ENCODE measurements at regions not wholly inside any gene's neighbourhood (a gene's known extent, or its start where the extent isn't known, plus 50 kb on each side); places are given as distances from the start of the nearest gene placed in this dataset.

DNA sequence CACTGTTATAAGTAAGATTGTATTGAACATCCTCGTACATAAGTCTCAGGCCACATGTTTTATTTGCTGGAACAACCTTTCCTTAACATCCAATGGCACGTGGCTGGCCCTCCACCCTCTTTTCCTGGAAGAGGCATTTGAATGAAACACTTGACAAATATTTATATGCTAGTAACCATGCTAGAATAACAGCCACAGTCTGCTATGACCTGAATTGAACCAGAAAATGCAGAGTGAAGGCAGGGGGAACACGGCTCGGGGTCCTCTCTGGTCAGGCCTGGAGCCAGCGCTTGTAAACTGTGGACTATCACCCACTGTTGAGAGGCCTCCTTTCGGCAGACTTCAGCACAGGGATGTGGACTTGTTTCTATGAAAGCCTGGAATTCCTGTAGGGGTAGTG is 198.2 kb upstream of the COPS8 start:
- no peak overlapping the region for H3K4me3 ChIP-seq
- peaks cover 25% of the 10 kb centered on the region for H3K4me1 ChIP-seq (ENCODE audit: insufficient read depth)
- TF ChIP-seq EZH2phosphoT487 (IDR thresholded peaks at IDR 0.05; ENCODE audit: low read depth, severe bottlenecking, unreplicated experiment) (no peak), EZH2 (IDR thresholded peaks at IDR 0.05; ENCODE audit: borderline replicate concordance) (no peak)
- TF ChIP-seq, protein P1, sequence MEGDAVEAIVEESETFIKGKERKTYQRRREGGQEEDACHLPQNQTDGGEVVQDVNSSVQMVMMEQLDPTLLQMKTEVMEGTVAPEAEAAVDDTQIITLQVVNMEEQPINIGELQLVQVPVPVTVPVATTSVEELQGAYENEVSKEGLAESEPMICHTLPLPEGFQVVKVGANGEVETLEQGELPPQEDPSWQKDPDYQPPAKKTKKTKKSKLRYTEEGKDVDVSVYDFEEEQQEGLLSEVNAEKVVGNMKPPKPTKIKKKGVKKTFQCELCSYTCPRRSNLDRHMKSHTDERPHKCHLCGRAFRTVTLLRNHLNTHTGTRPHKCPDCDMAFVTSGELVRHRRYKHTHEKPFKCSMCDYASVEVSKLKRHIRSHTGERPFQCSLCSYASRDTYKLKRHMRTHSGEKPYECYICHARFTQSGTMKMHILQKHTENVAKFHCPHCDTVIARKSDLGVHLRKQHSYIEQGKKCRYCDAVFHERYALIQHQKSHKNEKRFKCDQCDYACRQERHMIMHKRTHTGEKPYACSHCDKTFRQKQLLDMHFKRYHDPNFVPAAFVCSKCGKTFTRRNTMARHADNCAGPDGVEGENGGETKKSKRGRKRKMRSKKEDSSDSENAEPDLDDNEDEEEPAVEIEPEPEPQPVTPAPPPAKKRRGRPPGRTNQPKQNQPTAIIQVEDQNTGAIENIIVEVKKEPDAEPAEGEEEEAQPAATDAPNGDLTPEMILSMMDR (IDR thresholded peaks at IDR 0.05; ENCODE audit: poor library complexity) = no peak
- no peaks in the 10 kb centered on the region for H3K36me3 ChIP-seq (replicated peaks; ENCODE audit: insufficient read depth, low read depth)
- H2AFZ ChIP-seq = no peak overlapping the region
- no peaks in the 10 kb centered on the region for H3K9me2 ChIP-seq (replicated peaks; ENCODE audit: insufficient read depth)
- H3K27ac ChIP-seq = peak overlapping the region; percentile 88
- H4K20me1 ChIP-seq (ENCODE audit: insufficient read depth, poor library complexity, severe bottlenecking) = no peaks in the 10 kb centered on the region
- no peaks in the 10 kb centered on the region for H3K27me3 ChIP-seq
- DNase-seq (ENCODE audit: low spot score) = peak; percentile 72
- WGBS (ENCODE audit: low lambda C conversion rate, missing lambda C conversion rate) = 44% methylated on average over 6 of the region's 6 CpGs
- peak overlapping the region; percentile 1 for H3K4me2 ChIP-seq
- no peaks in the 10 kb centered on the region for H3K9me3 ChIP-seq (ENCODE audit: low read depth)
- no peaks in the 10 kb centered on the region for H3K79me2 ChIP-seq

DNA sequence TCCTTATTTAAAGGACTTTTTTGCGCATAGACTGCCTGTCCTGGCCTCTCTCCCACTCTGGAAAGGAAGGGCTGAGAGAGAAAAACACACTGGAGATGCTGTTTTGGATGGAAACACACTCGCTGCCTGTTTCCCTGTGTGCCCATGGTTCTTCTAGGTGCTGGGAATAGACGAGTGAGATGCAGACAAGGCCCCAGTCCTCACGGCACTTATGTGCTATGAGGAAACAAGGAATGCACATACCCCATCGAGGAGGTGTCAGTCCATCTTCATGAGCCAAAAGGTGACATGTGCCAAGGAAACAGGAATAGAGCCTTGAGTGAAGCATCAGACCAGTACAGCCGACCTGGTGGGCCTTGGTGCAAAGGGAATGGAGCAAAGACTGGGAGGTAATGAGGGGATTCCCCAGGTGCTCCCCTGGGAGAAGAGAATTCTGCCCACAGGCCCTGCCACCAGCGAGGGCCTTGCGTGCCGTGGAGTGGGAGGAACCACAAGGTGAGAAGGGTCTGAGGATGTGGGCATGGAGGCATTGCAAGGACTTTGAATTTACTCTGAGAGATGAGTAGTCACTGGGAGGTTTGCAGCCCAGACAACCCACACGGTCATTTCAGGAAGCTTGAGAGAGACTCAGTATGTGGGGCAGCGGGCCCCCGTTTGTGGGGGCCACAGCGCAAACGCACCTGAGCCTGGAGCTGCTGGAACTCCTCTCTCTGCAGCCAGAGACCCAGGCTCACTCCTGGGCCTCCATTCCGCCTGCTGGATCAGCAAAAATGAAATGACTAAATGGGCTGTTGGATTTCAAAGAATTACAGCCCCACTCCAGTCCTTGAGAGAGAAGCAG is 197.5 kb upstream of the COPS8 start:
- no peaks in the 10 kb centered on the region for H3K9me3 ChIP-seq (ENCODE audit: low read depth)
- H3K36me3 ChIP-seq (replicated peaks; ENCODE audit: insufficient read depth, low read depth) = no peaks in the 10 kb centered on the region
- peak overlapping the region; percentile 25 for H2AFZ ChIP-seq
- H3K4me3 ChIP-seq = no peak overlapping the region
- H3K9me2 ChIP-seq (replicated peaks; ENCODE audit: insufficient read depth) = no peaks in the 10 kb centered on the region
- no peak for DNase-seq (ENCODE audit: low spot score)
- no peaks in the 10 kb centered on the region for H3K27me3 ChIP-seq
- peak overlapping the region; percentile 1 for H3K4me2 ChIP-seq
- peaks cover 25% of the 10 kb centered on the region for H3K4me1 ChIP-seq (ENCODE audit: insufficient read depth)
- TF ChIP-seq EZH2phosphoT487 (IDR thresholded peaks at IDR 0.05; ENCODE audit: low read depth, severe bottlenecking, unreplicated experiment) = no peak
- TF ChIP-seq, protein P1 (IDR thresholded peaks at IDR 0.05; ENCODE audit: poor library complexity) = no peak
- no peak for TF ChIP-seq EZH2 (IDR thresholded peaks at IDR 0.05; ENCODE audit: borderline replicate concordance)
- 86% methylated on average over 15 of the region's 15 CpGs for WGBS (ENCODE audit: low lambda C conversion rate, missing lambda C conversion rate)
- peak overlapping the region; percentile 88 for H3K27ac ChIP-seq
- no peaks in the 10 kb centered on the region for H3K79me2 ChIP-seq
- H4K20me1 ChIP-seq (ENCODE audit: insufficient read depth, poor library complexity, severe bottlenecking) = no peaks in the 10 kb centered on the region

DNA sequence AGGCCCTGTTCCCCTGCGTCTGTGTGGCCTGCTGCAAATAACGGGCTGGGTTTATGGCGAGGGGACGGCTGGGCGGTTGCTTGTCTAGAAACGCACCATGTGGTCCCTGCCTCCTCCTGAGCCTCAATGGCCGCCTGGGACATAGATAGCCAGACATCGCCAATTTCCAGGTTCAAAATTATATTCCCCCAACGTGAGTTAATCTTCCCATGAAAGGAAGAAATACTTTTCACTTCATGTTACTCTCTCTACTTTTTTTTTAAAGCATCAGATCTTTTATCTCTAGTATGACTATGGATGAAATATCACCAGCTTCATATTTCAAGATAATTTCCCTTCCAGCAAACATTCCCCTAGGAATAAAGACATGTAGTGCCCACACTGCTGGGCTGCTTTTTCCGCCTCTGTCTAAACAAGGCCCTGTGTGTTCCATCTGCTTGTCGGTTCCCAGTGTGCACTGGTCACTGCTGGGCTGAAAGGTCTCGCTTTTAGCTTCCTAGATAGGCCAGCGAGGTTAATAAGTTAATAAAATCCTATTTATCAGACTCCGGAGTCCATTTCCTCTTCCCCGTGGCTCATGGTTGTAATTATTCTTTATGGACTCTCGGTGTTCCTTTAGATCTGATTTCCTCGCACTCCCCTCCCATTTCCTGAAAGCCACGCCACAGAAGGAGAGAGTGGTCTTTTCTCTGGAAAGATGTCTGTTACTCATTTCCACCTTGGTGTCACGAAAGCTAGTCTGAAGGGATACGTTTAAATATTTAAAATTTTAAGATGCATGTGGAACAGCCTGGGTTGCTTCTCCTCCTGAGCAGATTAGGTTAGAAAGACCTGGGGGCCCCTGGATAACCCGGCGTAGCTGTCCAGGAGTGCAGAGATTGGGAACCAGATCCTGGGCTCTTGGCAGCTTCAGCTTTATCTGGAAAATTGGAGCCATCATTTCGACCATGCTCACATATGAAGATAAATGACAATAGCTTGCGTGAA is 196.6 kb upstream of the COPS8 start:
- Histone ChIP-seq H3K36me3 (replicated peaks; ENCODE audit: insufficient read depth, low read depth) (no peaks in the 10 kb centered on the region), H3K27me3 (no peaks in the 10 kb centered on the region), H3K4me2 (peak overlapping the region; percentile 2), H2AFZ (peak overlapping the region; percentile 25), H4K20me1 (ENCODE audit: insufficient read depth, poor library complexity, severe bottlenecking) (no peaks in the 10 kb centered on the region), H3K79me2 (no peaks in the 10 kb centered on the region), H3K9me3 (ENCODE audit: low read depth) (no peaks in the 10 kb centered on the region), H3K4me1 (ENCODE audit: insufficient read depth) (peaks cover 25% of the 10 kb centered on the region), H3K9me2 (replicated peaks; ENCODE audit: insufficient read depth) (no peaks in the 10 kb centered on the region), H3K27ac (peak overlapping the region; percentile 88), H3K4me3 (no peak overlapping the region)
- 56% methylated on average over 24 of the region's 24 CpGs for WGBS (ENCODE audit: low lambda C conversion rate, missing lambda C conversion rate)
- DNase-seq (ENCODE audit: low spot score) = no peak
- TF ChIP-seq EZH2 (IDR thresholded peaks at IDR 0.05; ENCODE audit: borderline replicate concordance) (no peak), EZH2phosphoT487 (IDR thresholded peaks at IDR 0.05; ENCODE audit: low read depth, severe bottlenecking, unreplicated experiment) (no peak)
- TF ChIP-seq, protein P1 (IDR thresholded peaks at IDR 0.05; ENCODE audit: poor library complexity) = no peak
